Osteocyte (in vitro differentiated cells): ENCODE measurements at regions not wholly inside any gene's neighbourhood (a gene's known extent, or its start where the extent isn't known, plus 50 kb on each side); places are given as distances from the start of the nearest gene placed in this dataset.

ENCODE experiments used
- DNase-seq: peaks from one replicate; pipeline ENCODE4 v3.0.0; 2021; ENCODE audit warnings: mixed read lengths; ENCODE audit not compliant: unreplicated experiment; ENCODE audit errors: extremely low spot score
- H3K27ac Mint-ChIP-seq: one replicate; pipeline ENCODE4 v1.8.0; 2021; ENCODE audit warnings: mild to moderate bottlenecking, mixed read lengths; ENCODE audit not compliant: unreplicated experiment
- H3K27me3 Mint-ChIP-seq: one replicate; pipeline ENCODE4 v1.8.0; 2021; ENCODE audit warnings: mixed read lengths; ENCODE audit not compliant: unreplicated experiment
- H3K36me3 Mint-ChIP-seq: one replicate; pipeline ENCODE4 v1.8.0; 2021; ENCODE audit warnings: mixed read lengths; ENCODE audit not compliant: unreplicated experiment
- H3K4me1 Mint-ChIP-seq: one replicate; pipeline ENCODE4 v1.8.0; 2021; ENCODE audit warnings: mixed read lengths; ENCODE audit not compliant: unreplicated experiment
- H3K4me3 Mint-ChIP-seq: one replicate; pipeline ENCODE4 v1.8.0; 2021; ENCODE audit warnings: mild to moderate bottlenecking, moderate library complexity, mixed read lengths; ENCODE audit not compliant: unreplicated experiment
- H3K9me3 Mint-ChIP-seq: one replicate; pipeline ENCODE4 v1.8.0; 2021; ENCODE audit warnings: mixed read lengths; ENCODE audit not compliant: unreplicated experiment
- TF ChIP-seq, protein P1 (sequence below): fragments of 200-600 bp; sonication (generic); IDR thresholded peaks from 2 replicates; pipeline ENCODE4 v1.5.0; 2021; ENCODE audit warnings: antibody characterized with exemption, mild to moderate bottlenecking, moderate library complexity

DNA sequence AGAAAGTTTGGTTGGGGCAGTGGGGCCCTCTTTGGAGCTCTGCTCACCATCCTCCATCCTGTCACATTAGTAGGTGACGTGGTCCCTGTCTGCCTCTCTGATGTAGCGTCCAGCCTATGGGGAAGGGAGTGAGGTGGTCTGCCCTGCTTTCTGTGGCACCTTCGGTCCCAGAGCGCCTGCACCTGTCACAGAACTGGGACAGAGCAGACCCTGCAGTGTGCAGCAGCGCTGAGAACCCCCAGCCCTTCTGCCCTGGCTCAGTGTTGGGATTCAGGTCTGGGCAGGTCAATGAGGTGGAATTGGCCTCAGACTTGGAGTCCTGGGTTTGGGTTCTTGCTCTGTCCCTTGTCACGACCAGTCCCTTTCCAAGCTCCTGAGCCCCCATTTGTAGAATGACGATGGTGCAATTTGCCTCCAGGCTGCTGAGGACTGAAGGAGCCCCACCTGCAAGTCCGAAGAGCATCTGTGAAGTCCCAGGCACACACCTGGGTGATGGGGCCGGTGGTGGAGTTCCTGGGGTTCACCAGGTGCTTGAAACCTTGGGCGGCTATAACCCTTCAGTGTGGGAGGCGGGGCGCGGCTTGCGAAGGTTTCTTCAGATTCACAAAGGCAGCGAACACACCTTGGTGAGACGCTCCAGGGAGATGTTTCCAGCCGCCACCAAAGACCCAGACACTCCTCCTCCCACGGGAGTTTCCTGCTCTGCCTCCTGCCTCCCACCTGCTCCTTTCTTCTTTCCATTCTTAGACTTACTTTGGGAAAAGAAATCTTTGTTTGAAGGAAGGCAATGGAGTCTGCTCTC lies 265.4 kb upstream of the HDAC4 start:
- no peak for DNase-seq
- Mint-ChIP-seq H3K27me3 (no peaks in the 10 kb centered on the region), H3K4me3 (no peak overlapping the region), H3K9me3 (peaks cover 15% of the 10 kb centered on the region), H3K4me1 (no peaks in the 10 kb centered on the region), H3K27ac (no peak overlapping the region), H3K36me3 (no peaks in the 10 kb centered on the region)
- TF ChIP-seq, protein P1, sequence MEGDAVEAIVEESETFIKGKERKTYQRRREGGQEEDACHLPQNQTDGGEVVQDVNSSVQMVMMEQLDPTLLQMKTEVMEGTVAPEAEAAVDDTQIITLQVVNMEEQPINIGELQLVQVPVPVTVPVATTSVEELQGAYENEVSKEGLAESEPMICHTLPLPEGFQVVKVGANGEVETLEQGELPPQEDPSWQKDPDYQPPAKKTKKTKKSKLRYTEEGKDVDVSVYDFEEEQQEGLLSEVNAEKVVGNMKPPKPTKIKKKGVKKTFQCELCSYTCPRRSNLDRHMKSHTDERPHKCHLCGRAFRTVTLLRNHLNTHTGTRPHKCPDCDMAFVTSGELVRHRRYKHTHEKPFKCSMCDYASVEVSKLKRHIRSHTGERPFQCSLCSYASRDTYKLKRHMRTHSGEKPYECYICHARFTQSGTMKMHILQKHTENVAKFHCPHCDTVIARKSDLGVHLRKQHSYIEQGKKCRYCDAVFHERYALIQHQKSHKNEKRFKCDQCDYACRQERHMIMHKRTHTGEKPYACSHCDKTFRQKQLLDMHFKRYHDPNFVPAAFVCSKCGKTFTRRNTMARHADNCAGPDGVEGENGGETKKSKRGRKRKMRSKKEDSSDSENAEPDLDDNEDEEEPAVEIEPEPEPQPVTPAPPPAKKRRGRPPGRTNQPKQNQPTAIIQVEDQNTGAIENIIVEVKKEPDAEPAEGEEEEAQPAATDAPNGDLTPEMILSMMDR = no peak

DNA sequence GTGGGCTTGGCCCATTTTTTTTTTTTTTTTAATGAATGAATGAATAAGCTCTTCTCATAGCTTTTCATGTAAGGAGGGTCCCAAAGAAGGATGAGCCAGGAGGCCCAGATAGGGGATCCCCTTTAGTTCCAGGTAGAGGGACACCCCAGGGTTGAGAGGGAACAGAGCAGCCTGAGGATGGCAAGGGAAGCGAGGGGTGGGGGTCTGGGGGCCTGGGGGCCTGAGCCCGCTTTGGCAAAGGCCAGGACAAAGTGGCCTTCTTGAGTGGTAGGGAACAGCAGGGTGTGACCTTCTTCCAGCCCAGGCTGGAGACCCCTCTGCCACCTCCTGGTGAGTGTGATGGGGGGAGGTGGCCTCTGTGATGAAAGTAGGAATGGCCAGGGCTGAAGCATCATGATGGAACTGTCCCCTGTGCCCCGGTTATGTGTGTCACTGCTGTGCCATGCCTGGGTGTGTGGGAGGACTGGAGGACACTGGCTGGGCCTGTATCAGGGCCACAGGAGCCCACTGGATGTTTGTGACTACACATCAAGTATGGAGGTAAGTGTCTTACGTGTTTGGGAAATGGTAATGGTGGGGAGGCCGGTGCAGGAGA lies 263.5 kb upstream of the HDAC4 start:
- peaks cover 15% of the 10 kb centered on the region for H3K9me3 Mint-ChIP-seq
- no peak overlapping the region for H3K4me3 Mint-ChIP-seq
- no peak overlapping the region for H3K27ac Mint-ChIP-seq
- H3K27me3 Mint-ChIP-seq = no peaks in the 10 kb centered on the region
- H3K4me1 Mint-ChIP-seq = no peaks in the 10 kb centered on the region
- DNase-seq = no peak
- TF ChIP-seq, protein P1 = no peak
- H3K36me3 Mint-ChIP-seq = no peaks in the 10 kb centered on the region

DNA sequence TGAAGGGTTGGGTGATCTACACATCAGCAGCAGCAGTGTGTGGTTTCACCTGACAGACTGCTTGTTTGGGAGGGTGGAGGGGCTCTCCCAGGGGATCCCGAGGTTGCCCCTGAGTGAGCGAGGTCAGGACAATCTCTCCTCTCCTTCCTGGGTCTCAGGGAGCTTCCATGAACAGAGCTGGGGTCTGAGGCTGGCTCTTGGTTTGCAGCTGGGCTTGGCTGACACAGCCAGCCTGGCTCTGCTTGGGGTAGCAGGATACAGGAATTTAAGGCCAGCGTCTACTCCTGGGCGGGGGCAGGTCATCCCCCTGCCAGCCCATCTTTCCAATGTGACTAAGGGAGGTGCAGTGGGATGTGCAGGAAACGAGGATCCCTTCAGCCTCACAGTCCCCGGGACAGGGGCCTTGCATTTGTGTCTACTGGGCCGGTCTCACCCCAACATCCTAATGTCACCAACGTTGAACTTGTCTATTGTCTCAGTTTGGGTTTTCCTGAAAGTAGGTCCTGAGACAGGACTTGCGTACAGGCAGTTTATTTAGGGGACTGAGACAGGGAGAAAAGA lies 262.6 kb upstream of the HDAC4 start:
- no peak overlapping the region for H3K4me3 Mint-ChIP-seq
- no peak for DNase-seq
- H3K36me3 Mint-ChIP-seq = no peaks in the 10 kb centered on the region
- H3K27me3 Mint-ChIP-seq = no peaks in the 10 kb centered on the region
- peaks cover 15% of the 10 kb centered on the region for H3K9me3 Mint-ChIP-seq
- TF ChIP-seq, protein P1 = no peak
- H3K27ac Mint-ChIP-seq = no peak overlapping the region
- H3K4me1 Mint-ChIP-seq = no peaks in the 10 kb centered on the region

DNA sequence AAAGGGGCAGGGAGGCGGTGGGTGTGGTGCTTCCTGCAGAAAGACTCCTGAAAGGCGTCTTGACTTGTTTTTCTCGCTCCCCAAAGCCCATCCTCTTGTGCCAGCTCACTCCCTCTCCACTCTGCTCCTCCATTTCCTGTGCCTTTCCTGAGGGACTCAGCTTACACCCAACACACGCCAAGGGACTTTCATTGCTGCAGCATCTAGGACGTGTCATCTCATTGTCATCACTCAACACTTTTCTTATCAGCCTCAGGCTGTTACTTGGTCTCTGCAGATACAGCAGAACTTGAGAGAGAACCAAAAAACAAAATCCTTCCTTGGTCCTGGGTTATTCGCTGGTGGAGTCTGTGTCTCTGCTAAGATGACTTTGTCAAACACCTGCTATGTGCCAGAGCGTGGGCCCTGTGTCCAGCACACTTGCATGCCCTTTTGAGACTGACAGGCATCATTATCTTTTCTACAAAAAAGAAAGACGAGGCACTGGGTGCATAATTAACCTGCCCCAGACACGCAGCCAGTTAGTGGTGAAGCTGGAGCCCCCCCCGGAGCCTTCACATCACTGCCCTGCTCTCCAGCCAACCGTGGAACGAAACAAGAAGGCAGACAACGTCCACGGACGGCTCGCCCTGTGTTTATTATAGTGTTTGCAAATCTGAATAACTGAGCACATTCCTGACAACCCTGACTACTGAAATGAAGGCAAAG lies 261.7 kb upstream of the HDAC4 start:
- no peak overlapping the region for H3K27ac Mint-ChIP-seq
- no peaks in the 10 kb centered on the region for H3K27me3 Mint-ChIP-seq
- H3K9me3 Mint-ChIP-seq = peaks cover 15% of the 10 kb centered on the region
- TF ChIP-seq, protein P1 = no peak
- no peaks in the 10 kb centered on the region for H3K36me3 Mint-ChIP-seq
- no peaks in the 10 kb centered on the region for H3K4me1 Mint-ChIP-seq
- DNase-seq = no peak
- H3K4me3 Mint-ChIP-seq = no peak overlapping the region
